Progenitor cell of endocrine pancreas (in vitro differentiated cells): ENCODE measurements at regions not wholly inside any gene's neighbourhood (a gene's known extent, or its start where the extent isn't known, plus 50 kb on each side); places are given as distances from the start of the nearest gene placed in this dataset.

Source experiments
- DNase-seq: peaks from one replicate; pipeline ENCODE4 v3.0.0; 2021; ENCODE audit warnings: low spot score; ENCODE audit not compliant: unreplicated experiment
- H3K27ac Mint-ChIP-seq: 2 replicates; pipeline ENCODE4 v1.8.0; 2021; ENCODE audit warnings: mild to moderate bottlenecking, moderate library complexity, mixed read lengths
- H3K27me3 Mint-ChIP-seq: 2 replicates; pipeline ENCODE4 v1.8.0; 2021; ENCODE audit warnings: mixed read lengths
- H3K36me3 Mint-ChIP-seq: 2 replicates; pipeline ENCODE4 v1.8.0; 2022; ENCODE audit warnings: mixed read lengths; ENCODE audit not compliant: insufficient read depth
- H3K4me1 Mint-ChIP-seq: 2 replicates; pipeline ENCODE4 v1.8.0; 2021; ENCODE audit warnings: low read depth, mixed read lengths
- H3K4me3 Mint-ChIP-seq: 2 replicates; pipeline ENCODE4 v1.8.0; 2021; ENCODE audit warnings: low read depth, mild to moderate bottlenecking, moderate library complexity, mixed read lengths
- H3K9me3 Mint-ChIP-seq: 2 replicates; pipeline ENCODE4 v1.8.0; 2021; ENCODE audit warnings: low read depth, mixed read lengths
- CTCF ChIP-seq: fragments of 200-600 bp; sonication (generic); IDR thresholded peaks from one replicate; pipeline ENCODE4 v1.5.0; 2021; ENCODE audit warnings: antibody characterized with exemption, mild to moderate bottlenecking; ENCODE audit not compliant: unreplicated experiment

- Mint-ChIP-seq H3K9me3 (peaks cover 53% of the 10 kb centered on the region), H3K27ac (no peak overlapping the region), H3K4me3 (no peak overlapping the region), H3K36me3 (no peaks in the 10 kb centered on the region), H3K27me3 (no peaks in the 10 kb centered on the region), H3K4me1 (no peaks in the 10 kb centered on the region)
- DNase-seq: no peak
- TF ChIP-seq CTCF: no peak
Observed at GRCh38 chr2:56981554-56981953, 797.8 kb downstream of the CCDC85A start.

GRCh38 chr2:56985609-56986008 is 801.8 kb downstream of the CCDC85A start:
- Mint-ChIP-seq H3K36me3 (no peaks in the 10 kb centered on the region), H3K27ac (no peak overlapping the region), H3K4me3 (no peak overlapping the region), H3K4me1 (no peaks in the 10 kb centered on the region), H3K27me3 (no peaks in the 10 kb centered on the region), H3K9me3 (peaks cover 37% of the 10 kb centered on the region)
- TF ChIP-seq CTCF: no peak
- no peak for DNase-seq

GRCh38 chr2:57022496-57022895 is 838.7 kb downstream of the CCDC85A start:
- Mint-ChIP-seq H3K4me1 (no peaks in the 10 kb centered on the region), H3K4me3 (no peak overlapping the region), H3K36me3 (no peaks in the 10 kb centered on the region), H3K27ac (no peak overlapping the region), H3K9me3 (peaks cover 22% of the 10 kb centered on the region), H3K27me3 (no peaks in the 10 kb centered on the region)
- DNase-seq: no peak
- no peak for TF ChIP-seq CTCF

- no peak for DNase-seq
- Mint-ChIP-seq H3K4me3 (no peak overlapping the region), H3K36me3 (no peaks in the 10 kb centered on the region), H3K27me3 (no peaks in the 10 kb centered on the region), H3K9me3 (no peaks in the 10 kb centered on the region), H3K4me1 (no peaks in the 10 kb centered on the region), H3K27ac (no peak overlapping the region)
- no peak for TF ChIP-seq CTCF
Observed at GRCh38 chr2:57044931-57045635, 861.3 kb downstream of the CCDC85A start.

- Mint-ChIP-seq H3K9me3 (no peaks in the 10 kb centered on the region), H3K27me3 (no peaks in the 10 kb centered on the region), H3K4me1 (no peaks in the 10 kb centered on the region), H3K27ac (no peak overlapping the region), H3K4me3 (no peak overlapping the region), H3K36me3 (no peaks in the 10 kb centered on the region)
- no peak for TF ChIP-seq CTCF
- no peak for DNase-seq
Observed at GRCh38 chr2:57049273-57049672, 865.5 kb downstream of the CCDC85A start.
